HEK293 (cell line): ENCODE measurements at regions not wholly inside any gene's neighbourhood (a gene's known extent, or its start where the extent isn't known, plus 50 kb on each side); places are given as distances from the start of the nearest gene placed in this dataset.

Experiments used
- CTCF ChIA-PET: fragments of 350-600 bp; formaldehyde crosslinking; extraction: SDS; loops from one replicate; lab custom pipeline; 2021; ENCODE audit warnings: antibody characterized with exemption; lab: Yijun Ruan, JAX
- POLR2A ChIA-PET: fragments of 300-600 bp; formaldehyde crosslinking; extraction: SDS; loops from one replicate; lab custom pipeline; 2020; ENCODE audit warnings: antibody characterized with exemption, inconsistent platforms; lab: Yijun Ruan, JAX
- H3K27ac ChIP-seq: fragments of 200-500 bp; sonication (Bioruptor generic); 2 replicates; pipeline ENCODE4 v1.5.1; 2014; ENCODE audit warnings: low read depth, low read length, control low read depth, inconsistent platforms; ENCODE audit errors: extremely low read depth
- H3K36me3 ChIP-seq, 2 experiments: fragments of 200-500 bp in 1 of 2; sonication (Bioruptor generic) in 1 of 2; 1 replicate in 1 of 2; 2 replicates in 1 of 2; pipeline ENCODE4 v1.5.1; 2014 to 2017; ENCODE audit warnings: inconsistent platforms in 2 of 2, low read length in 2 of 2; ENCODE audit not compliant: control insufficient read depth in 2 of 2, insufficient read depth in 1 of 2
- H3K4me1 ChIP-seq: fragments of 200-500 bp; sonication (Bioruptor generic); 2 replicates; pipeline ENCODE4 v1.5.1; 2014; ENCODE audit warnings: mild to moderate bottlenecking, low read length, inconsistent platforms; ENCODE audit not compliant: control insufficient read depth, insufficient read depth
- H3K4me3 ChIP-seq: 2 replicates; pipeline ENCODE4 v1.5.1; 2011; ENCODE audit warnings: low read depth, mild to moderate bottlenecking, control low read depth, low read length, moderate library complexity
- H3K9me3 ChIP-seq: fragments of 200-500 bp; sonication (Bioruptor generic); 2 replicates; pipeline ENCODE4 v1.5.1; 2014; ENCODE audit warnings: low read depth, low read length, inconsistent platforms; ENCODE audit not compliant: control insufficient read depth, insufficient read depth
- ATF2 ChIP-seq: fragments of 450-650 bp; formaldehyde crosslinking; IDR thresholded peaks from 2 replicates; pipeline ENCODE4 v1.5.1; 2016; ENCODE audit warnings: missing biosample characterization, missing genetic modification characterization, low read depth
- HIC1 ChIP-seq: fragments of 450-650 bp; formaldehyde crosslinking; IDR thresholded peaks from 2 replicates; pipeline ENCODE4 v1.5.1; 2016; ENCODE audit warnings: missing biosample characterization, missing genetic modification characterization
- REST ChIP-seq: fragments of 450-650 bp; formaldehyde crosslinking; IDR thresholded peaks from 2 replicates; pipeline ENCODE4 v1.5.1; 2016; ENCODE audit warnings: missing biosample characterization, missing genetic modification characterization
- SALL2 ChIP-seq: fragments of 450-650 bp; formaldehyde crosslinking; IDR thresholded peaks from 2 replicates; pipeline ENCODE4 v1.5.0; 2017; ENCODE audit warnings: missing biosample characterization, mild to moderate bottlenecking, missing genetic modification characterization, borderline replicate concordance
- YY2 ChIP-seq: fragments of 450-650 bp; formaldehyde crosslinking; IDR thresholded peaks from 2 replicates; pipeline ENCODE4 v1.5.1; 2016; ENCODE audit warnings: missing biosample characterization, missing genetic modification characterization
- ZBTB11 ChIP-seq: fragments of 450-650 bp; formaldehyde crosslinking; conservative IDR thresholded peaks from 2 replicates; pipeline ENCODE4 v1.5.1; 2016; ENCODE audit warnings: low read depth, missing biosample characterization, missing genetic modification characterization
- ZBTB6 ChIP-seq: fragments of 450-650 bp; formaldehyde crosslinking; IDR thresholded peaks from 2 replicates; pipeline ENCODE4 v1.5.1; 2017; ENCODE audit warnings: missing biosample characterization, missing genetic modification characterization
- ZEB2 ChIP-seq: fragments of 450-650 bp; formaldehyde crosslinking; IDR thresholded peaks from 2 replicates; pipeline ENCODE4 v1.5.1; 2016; ENCODE audit warnings: missing biosample characterization, missing genetic modification characterization
- ZNF114 ChIP-seq: fragments of 450-650 bp; formaldehyde crosslinking; IDR thresholded peaks from 2 replicates; pipeline ENCODE4 v1.5.0; 2017; ENCODE audit warnings: missing biosample characterization, missing genetic modification characterization
- ZNF174 ChIP-seq: fragments of 450-650 bp; formaldehyde crosslinking; IDR thresholded peaks from 2 replicates; pipeline ENCODE4 v1.5.0; 2017; ENCODE audit warnings: missing biosample characterization, mild to moderate bottlenecking, missing genetic modification characterization
- ZNF274 ChIP-seq, 2 experiments: fragments of 200-500 bp in 1 of 2; fragments of 450-650 bp in 1 of 2; sonication (Bioruptor generic) in 1 of 2; formaldehyde crosslinking in 1 of 2; IDR thresholded peaks; 2 replicates each; pipeline versions ENCODE4 v1.5.1 to v1.6.1; 2014 to 2016; ENCODE audit warnings: borderline replicate concordance in 1 of 2, inconsistent platforms in 1 of 2, low read length in 1 of 2, missing biosample characterization in 1 of 2, missing genetic modification characterization in 1 of 2
- ZNF513 ChIP-seq: fragments of 450-650 bp; IDR thresholded peaks from 2 replicates; pipeline ENCODE4 v1.5.1; 2018; ENCODE audit warnings: missing biosample characterization, missing genetic modification characterization
- ZNF76 ChIP-seq: fragments of 450-650 bp; formaldehyde crosslinking; IDR thresholded peaks from 2 replicates; pipeline ENCODE4; 2016; ENCODE audit warnings: low read depth, missing biosample characterization, missing genetic modification characterization, borderline replicate concordance
- ZSCAN30 ChIP-seq: fragments of 450-650 bp; IDR thresholded peaks from 2 replicates; pipeline ENCODE4 v1.5.1; 2018; ENCODE audit warnings: missing biosample characterization, mild to moderate bottlenecking, missing genetic modification characterization, moderate library complexity

DNA sequence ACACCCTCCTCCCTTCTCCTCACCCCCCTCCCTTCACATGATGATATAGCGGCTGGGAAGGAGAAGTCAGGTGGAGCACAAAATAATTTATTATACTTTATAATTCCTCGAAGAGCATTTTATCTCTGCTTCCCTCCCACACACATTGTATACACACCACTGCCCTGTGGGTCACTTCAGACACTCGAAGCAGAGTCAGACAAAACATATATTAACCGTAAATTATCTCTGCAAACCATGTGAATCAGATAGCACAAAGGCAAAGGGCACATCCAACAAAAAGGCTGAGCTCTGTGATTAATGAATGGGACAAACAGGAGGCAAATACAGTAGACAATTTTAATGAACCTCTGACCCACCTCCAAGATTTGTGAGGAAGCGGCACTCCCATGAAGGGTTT, 450.7 kb downstream of the GALC start:
- Histone ChIP-seq H3K4me1 (no peaks in the 10 kb centered on the region), H3K9me3 (no peaks in the 10 kb centered on the region), H3K4me3 (no peak overlapping the region), H3K36me3 (no peaks in the 10 kb centered on the region), H3K27ac (no peak overlapping the region)
- no peak for TF ChIP-seq ZEB2
- TF ChIP-seq ZNF174 (tag by site-specific recombination), result no peak
- TF ChIP-seq YY2, result no peak
- no peak for TF ChIP-seq ZSCAN30 (tag by site-specific recombination)
- TF ChIP-seq ATF2, result no peak
- TF ChIP-seq ZBTB11 (tag by site-specific recombination), result no peak
- no peak for TF ChIP-seq ZBTB6 (tag by site-specific recombination)
- TF ChIP-seq ZNF76 (tag by site-specific recombination), result no peak
- CTCF ChIA-PET, result no interaction called here
- POLR2A ChIA-PET, result no interaction called here

GRCh38 chr14:87540339-87540738, 452.6 kb downstream of the GALC start:
- Histone ChIP-seq H3K4me1 (no peaks in the 10 kb centered on the region), H3K9me3 (no peaks in the 10 kb centered on the region), H3K4me3 (no peak overlapping the region), H3K36me3 (no peaks in the 10 kb centered on the region), H3K27ac (no peak overlapping the region)
- CTCF ChIA-PET, result no interaction called here
- no peak for TF ChIP-seq SALL2 (tag by site-specific recombination)
- TF ChIP-seq REST (tag by site-specific recombination), result 0 out of 2 replicates have a peak, but pooled peaks have one; percentile 25
- no peak for TF ChIP-seq ZNF114 (tag by site-specific recombination)
- POLR2A ChIA-PET, result interaction anchor here (0.7 kb wide), 1 partner anchor 10 kb away, joined by 3 read pairs; no protein-coding TSS in a partner anchor

- Histone ChIP-seq H3K36me3 (no peaks in the 10 kb centered on the region), H3K4me3 (no peak overlapping the region), H3K27ac (no peak overlapping the region), H3K9me3 (no peaks in the 10 kb centered on the region), H3K4me1 (no peaks in the 10 kb centered on the region)
- CTCF ChIA-PET, result no interaction called here
- POLR2A ChIA-PET, result no interaction called here
- TF ChIP-seq ZNF513 (tag by site-specific recombination), result no peak
- no peak for TF ChIP-seq HIC1
- no peak for TF ChIP-seq ZNF274 (IDR thresholded peaks at IDR 0.05; ENCODE audit: low read length)
- no peak for TF ChIP-seq ZNF274 (tag by site-specific recombination; IDR thresholded peaks at IDR 0.05; ENCODE audit: borderline replicate concordance)
Measured at GRCh38 chr14:87529081-87529480, 463.9 kb downstream of the GALC start.
